OCI-LY1 (cell line): ENCODE measurements at regions not wholly inside any gene's neighbourhood (a gene's known extent, or its start where the extent isn't known, plus 50 kb on each side); places are given as distances from the start of the nearest gene placed in this dataset.

ENCODE experiments used
- H2AFZ ChIP-seq: fragments of 200-600 bp; sonication (generic), shearing (Covaris generic); 2 replicates; pipeline ENCODE4 v1.6.0; 2014; ENCODE audit warnings: antibody characterized with exemption, mild to moderate bottlenecking, low read length
- H3F3A ChIP-seq: fragments of 200-600 bp; sonication (generic), shearing (Covaris generic); 2 replicates; pipeline ENCODE4 v1.6.0; 2014; ENCODE audit warnings: mild to moderate bottlenecking, antibody characterized with exemption, low read length, moderate library complexity; ENCODE audit not compliant: insufficient read depth
- H3K27ac ChIP-seq: fragments of 200-600 bp; sonication (generic); 2 replicates; pipeline ENCODE4 v1.5.1; 2014; ENCODE audit warnings: low read length, mixed run types, mild to moderate bottlenecking, low read depth; ENCODE audit not compliant: poor library complexity, severe bottlenecking
- H3K27me3 ChIP-seq: fragments of 200-600 bp; sonication (generic); 2 replicates; pipeline ENCODE4 v1.6.0; 2014; ENCODE audit warnings: antibody characterized with exemption, mild to moderate bottlenecking, low read length, moderate library complexity; ENCODE audit not compliant: insufficient read depth
- H3K36me3 ChIP-seq: fragments of 200-600 bp; sonication (generic); 2 replicates; pipeline ENCODE4 v1.6.1; 2014; ENCODE audit warnings: mild to moderate bottlenecking, antibody characterized with exemption, low read length, moderate library complexity, mixed read lengths; ENCODE audit not compliant: insufficient read depth
- H3K4me1 ChIP-seq: fragments of 200-600 bp; sonication (generic); 2 replicates; pipeline ENCODE4 v1.5.1; 2014; ENCODE audit warnings: mild to moderate bottlenecking, low read length, moderate library complexity; ENCODE audit not compliant: insufficient read depth, severe bottlenecking
- H3K4me2 ChIP-seq: fragments of 200-600 bp; sonication (generic), shearing (Covaris generic); 2 replicates; pipeline ENCODE4 v1.6.1; 2014; ENCODE audit warnings: low read length
- H3K4me3 ChIP-seq: fragments of 200-600 bp; sonication (generic); 2 replicates; pipeline ENCODE4 v1.5.1; 2014; ENCODE audit warnings: low read length, low read depth, mild to moderate bottlenecking, mixed read lengths; ENCODE audit not compliant: poor library complexity, severe bottlenecking
- H3K79me2 ChIP-seq: fragments of 200-600 bp; shearing (Covaris generic); 2 replicates; pipeline ENCODE4 v1.6.1; 2016; ENCODE audit warnings: mixed run types, low read length, mixed read lengths; ENCODE audit not compliant: insufficient read depth
- H3K9ac ChIP-seq: fragments of 200-600 bp; sonication (generic), shearing (Covaris generic); 2 replicates; pipeline ENCODE4 v1.6.1; 2014; ENCODE audit warnings: mild to moderate bottlenecking, low read length, mixed read lengths
- H3K9me2 ChIP-seq: fragments of 200-600 bp; sonication (generic), shearing (Covaris generic); 2 replicates; pipeline ENCODE4 v1.6.1; 2014; ENCODE audit warnings: low read depth, mild to moderate bottlenecking, low read length, mixed read lengths
- H3K9me3 ChIP-seq: fragments of 200-600 bp; shearing (Covaris generic); 2 replicates; pipeline ENCODE4 v1.6.1; 2014; ENCODE audit warnings: low read length, mixed read lengths
- H4K20me1 ChIP-seq: fragments of 200-600 bp; sonication (generic), shearing (Covaris generic); 2 replicates; pipeline ENCODE4 v1.6.0; 2016; ENCODE audit warnings: mild to moderate bottlenecking, low read length; ENCODE audit not compliant: insufficient read depth
- CTCF ChIP-seq: fragments of 200-600 bp; sonication (generic), shearing (Covaris generic); IDR thresholded peaks from 2 replicates; pipeline ENCODE4 v1.5.1; 2017; ENCODE audit warnings: mild to moderate bottlenecking, antibody characterized with exemption, low read length, moderate library complexity, mixed read lengths
- EZH2 ChIP-seq: fragments of 200-600 bp; sonication (generic), shearing (Covaris generic); IDR thresholded peaks from 2 replicates; pipeline ENCODE4 v1.8.0; 2017; ENCODE audit warnings: borderline replicate concordance, mixed run types, mild to moderate bottlenecking, antibody characterized with exemption, low read length, moderate library complexity, mixed read lengths

- Histone ChIP-seq H3K4me2 (no peak overlapping the region), H4K20me1 (no peaks in the 10 kb centered on the region), H3K9ac (no peak overlapping the region), H3K79me2 (no peaks in the 10 kb centered on the region), H3K36me3 (no peaks in the 10 kb centered on the region), H2AFZ (no peak overlapping the region), H3K9me3 (no peaks in the 10 kb centered on the region), H3K4me3 (no peak overlapping the region), H3K9me2 (no peaks in the 10 kb centered on the region), H3K4me1 (no peaks in the 10 kb centered on the region), H3K27ac (no peak overlapping the region), H3F3A (no peaks in the 10 kb centered on the region), H3K27me3 (peaks cover 3% of the 10 kb centered on the region; the same call in 1 of the 2 replicates)
- TF ChIP-seq EZH2 (no peak), CTCF (no peak)
These were observed 66.7 kb upstream of the GPR26 start for GRCh38 chr10:123599366-123599849.

DNA sequence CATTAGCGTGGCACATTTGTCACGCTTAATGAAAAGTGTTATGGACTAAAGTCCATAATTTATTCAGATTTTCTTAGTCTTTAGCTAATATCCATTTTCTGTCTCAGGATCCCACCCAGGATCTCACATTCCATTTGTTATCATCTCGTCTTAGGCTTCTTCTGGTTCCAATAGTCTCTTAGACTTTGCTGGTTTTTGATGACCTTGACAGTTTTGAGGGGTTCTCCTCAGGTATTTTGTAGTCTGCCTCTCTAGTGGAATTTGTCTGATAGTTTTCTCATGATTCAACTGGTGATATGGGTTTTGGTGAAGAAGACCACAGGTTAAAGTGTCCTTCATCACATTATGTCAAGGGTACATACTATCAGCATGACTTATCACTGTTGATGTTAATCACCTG, 66.0 kb upstream of the GPR26 start:
- Histone ChIP-seq H3K27ac (no peak overlapping the region), H3K4me1 (no peaks in the 10 kb centered on the region), H2AFZ (no peak overlapping the region), H3K9ac (no peak overlapping the region), H4K20me1 (no peaks in the 10 kb centered on the region), H3K27me3 (peaks cover 3% of the 10 kb centered on the region; the same call in 1 of the 2 replicates), H3K4me2 (no peak overlapping the region), H3K9me3 (no peaks in the 10 kb centered on the region), H3K36me3 (no peaks in the 10 kb centered on the region), H3K4me3 (no peak overlapping the region), H3K79me2 (no peaks in the 10 kb centered on the region), H3K9me2 (no peaks in the 10 kb centered on the region), H3F3A (no peaks in the 10 kb centered on the region)
- TF ChIP-seq CTCF (no peak), EZH2 (no peak)

- Histone ChIP-seq H3K9me3 (no peaks in the 10 kb centered on the region), H2AFZ (no peak overlapping the region), H3K4me3 (no peak overlapping the region), H3K4me1 (no peaks in the 10 kb centered on the region), H3K79me2 (no peaks in the 10 kb centered on the region), H3F3A (no peaks in the 10 kb centered on the region), H3K9ac (no peak overlapping the region), H3K36me3 (no peaks in the 10 kb centered on the region), H3K27me3 (peaks cover 11% of the 10 kb centered on the region; the same call in 1 of the 2 replicates), H4K20me1 (no peaks in the 10 kb centered on the region), H3K27ac (no peak overlapping the region), H3K9me2 (no peaks in the 10 kb centered on the region), H3K4me2 (no peak overlapping the region)
- TF ChIP-seq CTCF (no peak), EZH2 (no peak)
These were observed 63.0 kb upstream of the GPR26 start for GRCh38 chr10:123603130-123603529.
